ENCODE measurements at regions not wholly inside any gene's neighbourhood (a gene's known extent, or its start where the extent isn't known, plus 50 kb on each side); places are given as distances from the start of the nearest gene placed in this dataset.

- no peak for TF ChIP-seq CTCF (CRISPR knock-in tag; IDR thresholded peaks at IDR 0.05)
- no peak for TF ChIP-seq SKI (IDR thresholded peaks at IDR 0.05; ENCODE audit: partially characterized antibody)
- TF ChIP-seq CBFB (CRISPR knock-in tag; IDR thresholded peaks at IDR 0.05) = no peak
- no peak for TF ChIP-seq ZNF292 (CRISPR knock-in tag; IDR thresholded peaks at IDR 0.05; ENCODE audit: borderline replicate concordance, low read depth)
- no peak for TF ChIP-seq ASH2L (IDR thresholded peaks at IDR 0.05; ENCODE audit: insufficient read length, low read depth, low read length)
- no peak for TF ChIP-seq ZSCAN30 (CRISPR knock-in tag; IDR thresholded peaks at IDR 0.05)
- TF ChIP-seq ZNF383 (CRISPR knock-in tag; IDR thresholded peaks at IDR 0.05; ENCODE audit: borderline replicate concordance) = no peak
- no peak for TF ChIP-seq ATAD3A (CRISPR knock-in tag; IDR thresholded peaks at IDR 0.05)
Observed at GRCh38 chrX:65837875-65838549, 170.6 kb downstream of the MSN start.

All from HepG2 (cell line).